ENCODE measurements at regions not wholly inside any gene's neighbourhood (a gene's known extent, or its start where the extent isn't known, plus 50 kb on each side); places are given as distances from the start of the nearest gene placed in this dataset.

GRCh38 chr1:228961511-228961910, 226.2 kb downstream of the RHOU start:
- Histone ChIP-seq H3K79me2 (no peaks in the 10 kb centered on the region), H3K27me3 (no peaks in the 10 kb centered on the region), H3K4me2 (no peak overlapping the region), H3K9me2 (replicated peaks; ENCODE audit: insufficient read depth) (no peaks in the 10 kb centered on the region), H3K9me3 (ENCODE audit: low read depth) (no peaks in the 10 kb centered on the region), H3K27ac (no peak overlapping the region), H3K4me3 (no peak overlapping the region), H3K4me1 (ENCODE audit: insufficient read depth) (peaks cover 42% of the 10 kb centered on the region), H4K20me1 (ENCODE audit: insufficient read depth, poor library complexity, severe bottlenecking) (no peaks in the 10 kb centered on the region), H2AFZ (no peak overlapping the region), H3K36me3 (replicated peaks; ENCODE audit: insufficient read depth, low read depth) (no peaks in the 10 kb centered on the region)
- DNase-seq (ENCODE audit: low spot score): no peak
- WGBS (ENCODE audit: low lambda C conversion rate, missing lambda C conversion rate): 95% methylated on average over 6 of the region's 6 CpGs
- TF ChIP-seq EZH2 (IDR thresholded peaks at IDR 0.05; ENCODE audit: borderline replicate concordance) (no peak), CTCF (IDR thresholded peaks at IDR 0.05; ENCODE audit: poor library complexity) (no peak)

- no peak for TF ChIP-seq EZH2phosphoT487 (IDR thresholded peaks at IDR 0.05; ENCODE audit: low read depth, severe bottlenecking, unreplicated experiment)
- no peak for TF ChIP-seq CTCF (IDR thresholded peaks at IDR 0.05; ENCODE audit: poor library complexity)
- TF ChIP-seq EZH2 (IDR thresholded peaks at IDR 0.05; ENCODE audit: borderline replicate concordance): no peak
- 69% methylated on average over 2 of the region's 2 CpGs for WGBS (ENCODE audit: low lambda C conversion rate, missing lambda C conversion rate)
- Histone ChIP-seq H3K4me3 (no peak overlapping the region), H3K27me3 (no peaks in the 10 kb centered on the region), H3K79me2 (no peaks in the 10 kb centered on the region), H3K27ac (peak overlapping the region; percentile 92), H3K36me3 (replicated peaks; ENCODE audit: insufficient read depth, low read depth) (no peaks in the 10 kb centered on the region), H3K9me3 (ENCODE audit: low read depth) (no peaks in the 10 kb centered on the region), H2AFZ (no peak overlapping the region), H3K9me2 (replicated peaks; ENCODE audit: insufficient read depth) (no peaks in the 10 kb centered on the region), H3K4me1 (ENCODE audit: insufficient read depth) (peaks cover 27% of the 10 kb centered on the region), H3K4me2 (peak overlapping the region; percentile 1), H4K20me1 (ENCODE audit: insufficient read depth, poor library complexity, severe bottlenecking) (no peaks in the 10 kb centered on the region)
- no peak for DNase-seq (ENCODE audit: low spot score)
These were observed 228.5 kb downstream of the RHOU start for GRCh38 chr1:228963795-228964177.

- Histone ChIP-seq H3K36me3 (replicated peaks; ENCODE audit: insufficient read depth, low read depth) (no peaks in the 10 kb centered on the region), H3K27ac (peak overlapping the region; percentile 92), H4K20me1 (ENCODE audit: insufficient read depth, poor library complexity, severe bottlenecking) (no peaks in the 10 kb centered on the region), H2AFZ (no peak overlapping the region), H3K4me2 (peak overlapping the region; percentile 39), H3K9me3 (ENCODE audit: low read depth) (no peaks in the 10 kb centered on the region), H3K9me2 (replicated peaks; ENCODE audit: insufficient read depth) (no peaks in the 10 kb centered on the region), H3K4me1 (ENCODE audit: insufficient read depth) (peaks cover 21% of the 10 kb centered on the region), H3K79me2 (no peaks in the 10 kb centered on the region), H3K4me3 (no peak overlapping the region), H3K27me3 (no peaks in the 10 kb centered on the region)
- no peak for TF ChIP-seq CTCF (IDR thresholded peaks at IDR 0.05; ENCODE audit: poor library complexity)
- no peak for TF ChIP-seq EZH2 (IDR thresholded peaks at IDR 0.05; ENCODE audit: borderline replicate concordance)
- no peak for TF ChIP-seq EZH2phosphoT487 (IDR thresholded peaks at IDR 0.05; ENCODE audit: low read depth, severe bottlenecking, unreplicated experiment)
- peak; percentile 84 for DNase-seq (ENCODE audit: low spot score)
- WGBS (ENCODE audit: low lambda C conversion rate, missing lambda C conversion rate): 41% methylated on average over 12 of the region's 12 CpGs
These were observed 229.2 kb downstream of the RHOU start for GRCh38 chr1:228964178-228965089.

Measured in hepatocyte (in vitro differentiated cells).